ENCODE measurements at regions not wholly inside any gene's neighbourhood (a gene's known extent, or its start where the extent isn't known, plus 50 kb on each side); places are given as distances from the start of the nearest gene placed in this dataset.

DNA sequence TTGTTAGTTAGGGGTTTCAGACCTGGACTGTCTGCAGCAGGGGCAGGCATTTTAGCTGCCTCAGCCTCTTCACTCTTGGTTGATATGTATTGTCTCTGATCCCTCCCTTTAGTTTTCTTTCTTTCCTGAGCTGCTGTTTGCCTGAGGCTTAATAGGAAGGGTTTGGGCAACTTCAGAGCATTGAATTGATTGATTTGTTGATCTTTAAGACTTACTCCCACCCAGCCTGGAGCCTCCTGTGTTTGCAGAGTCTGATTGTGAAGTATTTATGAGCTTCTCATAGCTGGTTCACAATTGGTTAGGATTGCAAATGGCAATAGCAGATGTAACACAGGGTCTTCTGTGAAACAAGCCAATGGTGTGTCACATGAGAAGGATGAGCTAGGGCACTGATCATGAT, 671.8 kb upstream of the SEMA6A start:
- H3K4me3 ChIP-seq (ENCODE audit: low read depth, low read length), result no peak overlapping the region
- no peak for TF ChIP-seq CTCF (IDR thresholded peaks at IDR 0.05; ENCODE audit: low read depth, low read length, missing control alignments)
- DNase-seq (ENCODE audit: low read depth), result no peak

DNA sequence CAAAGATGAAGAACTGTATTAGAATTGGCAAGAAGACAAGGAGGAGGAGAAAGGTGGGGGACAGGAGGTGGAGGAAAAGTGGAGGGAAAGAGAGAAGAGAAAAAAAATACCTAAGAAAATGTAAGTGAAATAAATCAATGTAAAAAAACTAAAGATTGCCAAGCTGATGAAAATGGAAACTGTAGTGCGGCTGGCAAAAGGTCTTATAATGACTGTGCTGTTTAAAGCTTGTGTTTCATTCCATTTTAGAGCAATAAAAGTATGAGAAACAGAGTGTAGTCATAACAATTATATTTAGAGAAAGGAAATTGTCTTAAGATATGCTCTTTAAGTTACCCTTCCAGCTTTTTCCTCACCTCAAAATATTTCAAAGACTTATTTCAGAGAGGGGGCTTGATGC, 670.5 kb upstream of the SEMA6A start:
- no peak for TF ChIP-seq CTCF (IDR thresholded peaks at IDR 0.05; ENCODE audit: low read depth, low read length, missing control alignments)
- H3K4me3 ChIP-seq (ENCODE audit: low read depth, low read length), result no peak overlapping the region
- DNase-seq (ENCODE audit: low read depth), result no peak

DNA sequence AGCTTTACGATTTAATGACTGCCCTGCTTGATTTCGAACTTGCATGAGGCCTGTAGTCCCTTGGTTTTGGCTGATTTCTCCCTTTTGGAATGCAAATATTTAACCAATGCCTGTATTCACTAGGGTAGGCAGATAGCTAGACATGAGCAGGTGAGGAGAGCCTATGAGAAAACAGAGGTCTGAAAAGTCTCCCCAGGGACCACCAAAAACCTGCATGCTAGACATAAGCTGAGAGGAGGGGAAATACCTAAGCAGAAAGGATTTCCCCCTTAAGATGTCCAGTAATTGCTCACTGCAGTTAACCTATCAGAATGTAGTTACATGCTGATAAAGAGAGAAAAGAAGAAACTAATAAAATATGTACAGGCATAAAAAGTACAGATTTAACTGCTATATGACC, 667.4 kb upstream of the SEMA6A start:
- TF ChIP-seq CTCF (IDR thresholded peaks at IDR 0.05; ENCODE audit: low read depth, low read length, missing control alignments), result no peak
- no peak overlapping the region for H3K4me3 ChIP-seq (ENCODE audit: low read depth, low read length)
- no peak for DNase-seq (ENCODE audit: low read depth)

GRCh38 chr5:117236941-117237340, 662.3 kb upstream of the SEMA6A start:
- no peak overlapping the region for H3K4me3 ChIP-seq (ENCODE audit: low read depth, low read length)
- DNase-seq (ENCODE audit: low read depth), result no peak
- TF ChIP-seq CTCF (IDR thresholded peaks at IDR 0.05; ENCODE audit: low read depth, low read length, missing control alignments), result no peak

GRCh38 chr5:117235786-117236185, 661.2 kb upstream of the SEMA6A start:
- no peak for DNase-seq (ENCODE audit: low read depth)
- TF ChIP-seq CTCF (IDR thresholded peaks at IDR 0.05; ENCODE audit: low read depth, low read length, missing control alignments), result no peak
- no peak overlapping the region for H3K4me3 ChIP-seq (ENCODE audit: low read depth, low read length)

DNA sequence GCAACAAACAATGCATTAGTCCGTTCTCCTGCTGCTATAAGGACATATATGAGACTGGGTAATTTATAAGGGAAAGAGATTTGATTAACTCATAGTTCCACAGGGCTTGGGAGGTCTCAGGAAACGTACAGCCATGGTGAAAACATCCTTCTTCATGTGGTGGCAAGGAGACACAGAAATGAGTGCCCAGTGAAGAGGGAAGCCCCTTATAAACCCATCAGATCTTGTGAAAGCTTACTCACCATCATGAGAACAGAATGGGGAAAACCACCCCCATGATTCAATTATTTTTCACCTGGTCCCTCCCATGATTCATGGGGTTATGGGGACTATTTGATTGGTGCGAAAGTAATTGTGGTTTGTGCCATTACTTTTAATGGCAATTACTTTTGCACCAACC, 655.8 kb upstream of the SEMA6A start:
- no peak overlapping the region for H3K4me3 ChIP-seq (ENCODE audit: low read depth, low read length)
- no peak for TF ChIP-seq CTCF (IDR thresholded peaks at IDR 0.05; ENCODE audit: low read depth, low read length, missing control alignments)
- DNase-seq (ENCODE audit: low read depth), result no peak

DNA sequence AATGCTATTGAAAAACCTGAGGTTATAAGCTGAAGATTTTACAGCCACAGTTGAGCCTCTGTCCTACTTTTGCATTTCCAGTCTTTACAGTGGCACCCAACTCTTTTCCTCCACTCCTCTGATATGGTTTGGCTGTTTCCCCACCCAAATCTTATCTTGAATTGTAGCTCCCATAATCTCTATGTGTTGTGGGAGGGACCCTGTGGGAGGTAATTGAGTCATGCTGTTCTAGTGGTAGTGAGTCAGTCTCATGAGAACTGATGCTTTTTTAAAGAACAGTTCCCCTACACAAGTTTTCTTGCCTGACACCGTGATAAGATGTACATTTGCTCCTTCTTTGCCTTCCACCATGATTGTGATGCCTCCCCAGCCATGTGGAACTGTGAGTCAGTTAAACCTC, 646.1 kb upstream of the SEMA6A start:
- no peak for DNase-seq (ENCODE audit: low read depth)
- no peak for TF ChIP-seq CTCF (IDR thresholded peaks at IDR 0.05; ENCODE audit: low read depth, low read length, missing control alignments)
- H3K4me3 ChIP-seq (ENCODE audit: low read depth, low read length), result no peak overlapping the region
